SK-N-MC (cell line): ENCODE measurements at regions not wholly inside any gene's neighbourhood (a gene's known extent, or its start where the extent isn't known, plus 50 kb on each side); places are given as distances from the start of the nearest gene placed in this dataset.

Experiments used
- EZH2 ChIP-seq: fragments of 200-600 bp; sonication (generic); IDR thresholded peaks from one replicate; pipeline ENCODE4 v1.6.1; 2017; ENCODE audit warnings: antibody characterized with exemption
- POLR2AphosphoS5 ChIP-seq: IDR thresholded peaks from 2 replicates; pipeline ENCODE4 v1.6.1; 2012; ENCODE audit warnings: mild to moderate bottlenecking, low read depth, low read length, borderline replicate concordance

DNA sequence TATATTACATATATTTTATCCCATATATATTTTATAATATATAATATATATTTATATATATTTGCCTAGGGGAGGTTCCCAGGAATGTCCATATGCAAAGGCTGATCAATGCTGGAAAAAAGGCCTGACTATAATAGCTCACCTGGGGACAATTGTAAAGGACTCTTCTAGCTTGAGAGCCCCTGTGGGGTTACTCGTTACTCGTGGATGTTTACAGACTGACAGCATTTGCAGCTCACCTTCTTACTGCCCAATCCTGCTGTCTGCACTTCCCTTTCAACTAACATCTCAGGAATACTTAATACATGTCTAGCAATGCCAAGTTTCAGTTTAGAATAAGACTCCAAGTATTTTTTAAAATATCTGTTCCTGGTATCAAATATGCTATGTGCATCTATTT, 1365.4 kb upstream of the RAG2 start:
- TF ChIP-seq EZH2, result no peak
- no peak for TF ChIP-seq POLR2AphosphoS5
